Tibial artery (tissue), 4 donors: ENCODE measurements at regions not wholly inside any gene's neighbourhood (a gene's known extent, or its start where the extent isn't known, plus 50 kb on each side); places are given as distances from the start of the nearest gene placed in this dataset.

Source experiments
- DNase-seq, 2 donors: peaks; one replicate each; pipeline ENCODE4 v3.0.0-alpha.2; 2019
- H3K27ac ChIP-seq, 2 donors: fragments of 200-600 bp; sonication (generic) in 1 of 2; 1 replicate in 1 of 2; 2 replicates in 1 of 2; pipeline ENCODE4 v1.5.1; 2018 to 2019; ENCODE audit warnings: mild to moderate bottlenecking in 1 of 2
- H3K27me3 ChIP-seq, 2 donors: fragments of 200-600 bp; sonication (generic) in 1 of 2; one replicate each; pipeline versions ENCODE4 v1.5.1 to v1.6.0; 2016 to 2019
- H3K36me3 ChIP-seq, 3 donors: fragments of 200-600 bp; sonication (generic) in 2 of 3; one replicate each; pipeline ENCODE4 v1.5.1; 2016 to 2019; ENCODE audit warnings: mild to moderate bottlenecking in 2 of 3
- H3K4me1 ChIP-seq, 4 donors: fragments of 200-600 bp; sonication (generic) in 2 of 4; 1 replicate in 3 of 4; 2 replicates in 1 of 4; pipeline ENCODE4 v1.5.1; 2016 to 2019
- H3K4me3 ChIP-seq, 2 donors: fragments of 200-600 bp; sonication (generic) in 1 of 2; 1 replicate in 1 of 2; 2 replicates in 1 of 2; pipeline ENCODE4 v1.5.1; 2018 to 2019; ENCODE audit warnings: mild to moderate bottlenecking in 2 of 2
- H3K9me3 ChIP-seq, 3 donors: fragments of 200-600 bp; sonication (generic) in 1 of 3; one replicate each; pipeline ENCODE4 v1.5.1; 2016 to 2019
- intact Hi-C: fragments of 100-400 bp; cut with DNase I; formaldehyde crosslinking; loops from one replicate; pipeline ENCODE4 v1.15.0; 2023; ENCODE audit warnings: low total_unique reads
- TF ChIP-seq, protein P1 (sequence below), 2 experiments: fragments of 200-600 bp in 1 of 2; fragments of 450-650 bp in 1 of 2; IDR thresholded peaks; one replicate each; pipeline ENCODE4 v1.5.1; 2017 to 2019; ENCODE audit warnings: antibody characterized with exemption in 2 of 2, mild to moderate bottlenecking in 1 of 2, moderate library complexity in 1 of 2

DNA sequence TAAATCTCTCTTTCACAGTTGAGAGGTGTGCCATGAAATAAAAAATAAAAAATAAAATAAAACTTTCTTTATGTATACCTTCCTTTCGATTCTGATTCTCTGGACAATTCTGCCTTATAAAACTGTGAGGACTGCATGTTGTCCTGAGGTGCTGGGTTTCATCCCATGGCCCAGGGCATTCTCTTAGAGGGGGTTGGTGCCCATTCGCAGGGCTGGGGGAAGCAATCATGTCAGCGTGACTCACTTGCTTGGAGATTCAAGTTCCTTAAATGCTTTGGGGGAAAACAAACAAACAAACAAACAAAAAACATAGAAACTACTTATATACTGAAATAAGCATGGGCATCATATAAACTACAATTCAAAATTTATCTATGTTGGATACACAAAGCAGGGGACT, 122.0 kb upstream of the ST6GAL2 start:
- H3K27me3 ChIP-seq: no peaks in the 10 kb centered on the region
- intact Hi-C loops: no loop called here
- no peak for DNase-seq
- no peaks in the 10 kb centered on the region for H3K36me3 ChIP-seq
- no peaks in the 10 kb centered on the region for H3K4me1 ChIP-seq
- no peak overlapping the region for H3K27ac ChIP-seq
- no peaks in the 10 kb centered on the region for H3K9me3 ChIP-seq
- TF ChIP-seq, protein P1, sequence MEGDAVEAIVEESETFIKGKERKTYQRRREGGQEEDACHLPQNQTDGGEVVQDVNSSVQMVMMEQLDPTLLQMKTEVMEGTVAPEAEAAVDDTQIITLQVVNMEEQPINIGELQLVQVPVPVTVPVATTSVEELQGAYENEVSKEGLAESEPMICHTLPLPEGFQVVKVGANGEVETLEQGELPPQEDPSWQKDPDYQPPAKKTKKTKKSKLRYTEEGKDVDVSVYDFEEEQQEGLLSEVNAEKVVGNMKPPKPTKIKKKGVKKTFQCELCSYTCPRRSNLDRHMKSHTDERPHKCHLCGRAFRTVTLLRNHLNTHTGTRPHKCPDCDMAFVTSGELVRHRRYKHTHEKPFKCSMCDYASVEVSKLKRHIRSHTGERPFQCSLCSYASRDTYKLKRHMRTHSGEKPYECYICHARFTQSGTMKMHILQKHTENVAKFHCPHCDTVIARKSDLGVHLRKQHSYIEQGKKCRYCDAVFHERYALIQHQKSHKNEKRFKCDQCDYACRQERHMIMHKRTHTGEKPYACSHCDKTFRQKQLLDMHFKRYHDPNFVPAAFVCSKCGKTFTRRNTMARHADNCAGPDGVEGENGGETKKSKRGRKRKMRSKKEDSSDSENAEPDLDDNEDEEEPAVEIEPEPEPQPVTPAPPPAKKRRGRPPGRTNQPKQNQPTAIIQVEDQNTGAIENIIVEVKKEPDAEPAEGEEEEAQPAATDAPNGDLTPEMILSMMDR (IDR thresholded peaks at IDR 0.05): no peak
- no peak overlapping the region for H3K4me3 ChIP-seq

DNA sequence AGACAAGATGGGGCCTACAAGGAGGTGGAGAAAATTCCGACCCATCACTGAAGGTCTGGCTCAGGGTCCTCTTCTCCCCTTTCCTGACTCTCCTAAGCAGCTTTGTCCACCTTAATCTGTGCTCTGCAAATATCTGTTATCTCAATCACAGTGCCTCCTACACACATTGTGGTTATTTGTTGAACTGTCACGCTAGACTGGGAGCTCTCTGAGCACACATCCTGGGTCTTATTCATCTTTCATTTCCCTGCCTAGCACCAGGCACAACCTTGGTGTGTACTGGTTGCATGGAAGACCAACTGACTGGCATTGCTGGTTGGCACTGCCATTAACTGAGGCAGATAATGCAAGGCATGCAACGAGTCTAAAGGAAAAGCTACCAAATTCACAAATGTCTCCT, 122.9 kb upstream of the ST6GAL2 start:
- Histone ChIP-seq H3K4me1 (no peaks in the 10 kb centered on the region), H3K9me3 (no peaks in the 10 kb centered on the region), H3K27me3 (no peaks in the 10 kb centered on the region), H3K36me3 (no peaks in the 10 kb centered on the region), H3K27ac (no peak overlapping the region), H3K4me3 (no peak overlapping the region)
- intact Hi-C loops: no loop called here
- DNase-seq: no peak
- TF ChIP-seq, protein P1 (IDR thresholded peaks at IDR 0.05): no peak

DNA sequence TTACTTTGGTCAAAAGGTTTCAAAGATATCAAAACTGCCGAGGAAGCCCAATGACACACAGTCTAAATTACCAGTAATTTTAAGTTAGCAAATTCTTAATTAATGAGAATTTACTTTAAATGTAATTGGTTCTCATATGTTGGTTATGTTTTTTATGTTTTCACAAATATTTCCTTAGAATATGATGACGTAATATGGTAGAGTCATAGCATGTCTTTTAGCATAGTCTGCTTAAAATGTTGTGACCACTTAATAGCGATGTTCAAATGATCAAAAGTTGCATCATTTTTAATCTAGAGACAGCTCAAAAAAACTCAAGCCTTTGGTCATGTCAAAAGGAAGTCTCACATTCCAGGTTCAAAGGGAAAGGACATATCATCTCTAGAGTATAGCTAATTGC, 123.3 kb upstream of the ST6GAL2 start:
- H3K36me3 ChIP-seq: no peaks in the 10 kb centered on the region
- no peak overlapping the region for H3K27ac ChIP-seq
- TF ChIP-seq, protein P1 (IDR thresholded peaks at IDR 0.05): no peak
- no peaks in the 10 kb centered on the region for H3K4me1 ChIP-seq
- no peak for DNase-seq
- intact Hi-C loops: no loop called here
- H3K9me3 ChIP-seq: no peaks in the 10 kb centered on the region
- no peaks in the 10 kb centered on the region for H3K27me3 ChIP-seq
- H3K4me3 ChIP-seq: no peak overlapping the region

DNA sequence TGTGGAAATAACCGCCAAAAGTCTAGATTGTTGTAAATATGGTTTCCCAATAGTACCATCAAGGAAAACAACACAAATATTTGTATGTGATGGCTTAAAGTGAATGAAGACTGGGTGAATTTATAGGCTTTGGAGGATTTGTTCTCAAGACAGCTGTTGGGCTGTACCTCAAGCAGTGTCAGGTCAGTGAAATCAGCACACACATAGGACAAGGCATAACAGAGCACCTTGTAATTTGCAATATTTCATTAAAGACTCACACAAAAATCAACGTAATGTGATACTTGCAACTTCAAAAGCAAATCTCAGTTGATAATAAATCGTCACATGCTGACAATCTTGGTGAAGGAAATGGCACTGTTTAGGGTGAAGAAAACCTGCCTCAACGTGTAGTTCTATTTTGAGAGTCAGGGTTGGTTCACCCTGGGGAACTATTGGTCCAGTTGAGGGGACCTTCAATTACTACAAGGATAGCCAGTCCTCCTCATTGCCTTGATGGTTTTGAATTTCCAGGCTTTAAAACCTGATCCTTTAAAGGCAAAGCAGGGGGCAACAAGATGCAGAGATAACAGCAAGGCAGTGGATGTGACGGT, 126.8 kb upstream of the ST6GAL2 start:
- H3K36me3 ChIP-seq: no peaks in the 10 kb centered on the region
- H3K27ac ChIP-seq: no peak overlapping the region
- TF ChIP-seq, protein P1 (IDR thresholded peaks at IDR 0.05): no peak
- intact Hi-C loops: no loop called here
- H3K9me3 ChIP-seq: no peaks in the 10 kb centered on the region
- no peaks in the 10 kb centered on the region for H3K4me1 ChIP-seq
- no peak for DNase-seq
- H3K27me3 ChIP-seq: no peaks in the 10 kb centered on the region
- H3K4me3 ChIP-seq: no peak overlapping the region

DNA sequence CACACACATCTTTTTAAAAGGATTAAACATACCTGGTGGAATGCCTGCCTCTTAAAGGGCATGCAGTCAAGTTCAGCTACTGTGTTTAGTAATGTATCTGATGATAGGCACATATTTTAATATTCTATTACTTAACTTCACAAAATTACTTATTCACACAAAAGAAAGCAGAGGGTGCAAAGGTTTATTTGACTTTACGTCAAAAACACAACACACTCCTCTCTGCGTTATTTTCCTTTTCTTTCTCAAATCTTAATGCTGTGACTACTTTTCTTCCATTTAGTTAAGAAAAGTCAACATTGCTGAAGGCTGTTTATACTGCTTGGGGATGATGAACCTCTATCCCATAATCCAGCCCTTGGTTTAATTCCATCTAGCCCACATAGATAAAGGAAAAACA, 127.9 kb upstream of the ST6GAL2 start:
- Histone ChIP-seq H3K4me3 (no peak overlapping the region), H3K36me3 (no peaks in the 10 kb centered on the region), H3K9me3 (no peaks in the 10 kb centered on the region), H3K27ac (no peak overlapping the region), H3K4me1 (no peaks in the 10 kb centered on the region), H3K27me3 (no peaks in the 10 kb centered on the region)
- intact Hi-C loops: no loop called here
- no peak for DNase-seq
- TF ChIP-seq, protein P1 (IDR thresholded peaks at IDR 0.05): no peak

DNA sequence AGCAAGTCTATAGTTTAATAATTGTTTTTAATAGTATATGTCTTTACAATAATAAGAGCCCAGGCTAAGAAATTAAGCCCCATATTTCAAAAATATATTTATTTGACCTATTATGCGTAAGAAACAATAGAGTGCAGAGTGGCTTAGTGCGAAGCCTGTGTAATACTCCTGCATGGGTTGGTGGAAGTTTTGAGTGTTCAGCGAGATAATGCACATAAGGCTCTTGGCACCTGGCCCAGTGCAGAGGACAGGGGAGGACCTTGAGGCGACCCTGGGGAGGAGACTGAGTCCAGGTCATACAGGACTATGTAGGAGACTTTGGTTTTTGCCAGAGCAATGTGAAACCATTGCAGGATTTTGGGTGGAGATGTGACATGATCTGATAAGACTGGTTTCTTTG, 132.4 kb upstream of the ST6GAL2 start:
- Histone ChIP-seq H3K27me3 (no peaks in the 10 kb centered on the region), H3K4me3 (no peak overlapping the region), H3K4me1 (no peaks in the 10 kb centered on the region), H3K36me3 (no peaks in the 10 kb centered on the region), H3K9me3 (no peaks in the 10 kb centered on the region), H3K27ac (no peak overlapping the region)
- DNase-seq: no peak
- TF ChIP-seq, protein P1 (IDR thresholded peaks at IDR 0.05): no peak
- intact Hi-C loops: no loop called here
